Stimulated activated CD8-positive, alpha-beta memory T cell treated with anti-CD3 and anti-CD28 coated beads, Interleukin-2, amount 100 ng/mL, for 1 hour (primary cell): ENCODE measurements at regions not wholly inside any gene's neighbourhood (a gene's known extent, or its start where the extent isn't known, plus 50 kb on each side); places are given as distances from the start of the nearest gene placed in this dataset.
A peak's percentile ranks its signal among the peaks of the same experiment; 100 is the strongest.
"Not testable (repeated sequence)": the region's sequence is repeated elsewhere in the genome, so short reads cannot be mapped to it uniquely, and the experiment has no call there.

ENCODE experiments used
- DNase-seq, 2 donors: peaks; one replicate each; pipeline ENCODE4 v3.0.0-alpha.2; 2020; ENCODE audit warnings: low read depth in 2 of 2

GRCh38 chr17:64785011-64785421 is 122.9 kb upstream of the SMURF2 start:
- DNase-seq: no peak

- DNase-seq: no peak
These were observed 122.4 kb upstream of the SMURF2 start for GRCh38 chr17:64784353-64785010.

- no peak for DNase-seq
These were observed 121.6 kb upstream of the SMURF2 start for GRCh38 chr17:64783556-64784352.

- DNase-seq: no peak
These were observed 120.9 kb upstream of the SMURF2 start for GRCh38 chr17:64783031-64783461.

GRCh38 chr17:64781810-64782555 is 119.9 kb upstream of the SMURF2 start:
- DNase-seq: no peak

GRCh38 chr17:64781014-64781756 is 119.1 kb upstream of the SMURF2 start:
- no peak for DNase-seq

- DNase-seq: peak; percentile 41 to 52
These were observed 118.2 kb upstream of the SMURF2 start for GRCh38 chr17:64780096-64781013.

- no peak for DNase-seq
These were observed 117.4 kb upstream of the SMURF2 start for GRCh38 chr17:64779376-64780095.

GRCh38 chr17:64779098-64779375 is 116.9 kb upstream of the SMURF2 start:
- DNase-seq: not testable (repeated sequence)

GRCh38 chr17:64778240-64779097 is 116.4 kb upstream of the SMURF2 start:
- no peak for DNase-seq

- DNase-seq: no peak
These were observed 115.5 kb upstream of the SMURF2 start for GRCh38 chr17:64777415-64778239.

- DNase-seq: peak; percentile 47 to 50
These were observed 114.8 kb upstream of the SMURF2 start for GRCh38 chr17:64776720-64777414.

GRCh38 chr17:64775701-64776570 is 113.8 kb upstream of the SMURF2 start:
- no peak for DNase-seq

GRCh38 chr17:64774888-64775540 is 112.9 kb upstream of the SMURF2 start:
- no peak for DNase-seq

GRCh38 chr17:64773836-64774761 is 112.0 kb upstream of the SMURF2 start:
- DNase-seq: no peak
